HG03457 (cell line): ENCODE measurements at regions not wholly inside any gene's neighbourhood (a gene's known extent, or its start where the extent isn't known, plus 50 kb on each side); places are given as distances from the start of the nearest gene placed in this dataset.

Experiments
- ATAC-seq: cut with Tn5 transposase; IDR thresholded peaks from one replicate; pipeline ENCODE4 v1.9.1; 2021; ENCODE audit warnings: moderate number of reproducible peaks; ENCODE audit not compliant: unreplicated experiment

DNA sequence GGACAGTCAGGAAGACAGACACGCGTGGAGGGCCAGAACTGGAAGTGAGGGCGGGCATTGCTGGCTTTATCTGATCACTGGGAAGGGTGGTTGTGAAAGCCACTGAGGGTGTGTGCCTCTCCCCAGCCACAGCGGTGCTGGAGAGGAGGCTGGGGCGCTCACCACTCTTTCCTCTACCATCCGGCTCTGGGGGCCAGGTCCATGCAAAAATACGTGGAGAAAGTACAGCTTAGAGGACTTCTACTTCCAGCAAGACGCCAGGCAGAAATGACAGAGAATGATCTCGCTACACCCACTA is 148.8 kb upstream of the RPS6KA2 start:
- ATAC-seq = no peak

GRCh38 chr6:166775180-166775922 is 148.3 kb upstream of the RPS6KA2 start:
- no peak for ATAC-seq

DNA sequence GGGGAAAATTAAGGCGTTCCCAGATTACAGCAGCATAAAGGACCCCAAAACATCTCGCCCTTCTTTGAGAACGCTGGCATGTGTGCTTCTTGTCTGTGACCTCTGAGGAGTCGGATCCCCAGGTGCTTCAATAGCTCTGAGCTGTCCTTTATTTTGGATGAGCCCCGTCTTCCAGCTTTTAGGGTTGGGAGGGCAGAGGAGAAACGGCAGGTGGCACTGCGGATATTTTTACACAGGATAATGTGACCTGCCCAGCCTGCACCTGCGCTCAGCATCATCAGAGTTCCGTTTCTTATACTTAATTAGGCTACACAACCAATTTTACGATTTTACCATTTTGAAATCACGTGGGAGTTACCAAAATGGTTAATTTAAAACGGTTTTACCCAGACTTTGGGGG is 147.7 kb upstream of the RPS6KA2 start:
- no peak for ATAC-seq

DNA sequence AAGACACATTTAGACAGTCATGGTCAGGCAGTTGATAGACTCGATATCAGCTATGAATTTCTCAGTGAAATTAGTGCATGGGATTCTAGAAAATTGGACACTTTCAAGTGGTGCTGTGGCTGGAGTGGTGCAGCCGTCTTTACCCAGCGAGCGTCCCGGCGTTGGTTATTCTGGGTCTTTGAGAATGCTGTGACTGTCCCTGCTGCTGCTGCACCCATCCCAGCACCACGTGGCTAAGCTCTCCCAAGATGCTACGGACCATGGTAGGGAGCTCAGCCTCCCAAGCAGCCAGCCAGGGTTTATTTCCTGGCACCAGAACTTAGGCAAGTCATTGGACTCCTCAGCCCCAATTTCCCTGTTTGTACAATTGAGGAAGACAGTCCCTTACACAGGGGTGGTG is 147.2 kb upstream of the RPS6KA2 start:
- ATAC-seq = no peak

GRCh38 chr6:166772518-166772917 is 145.5 kb upstream of the RPS6KA2 start:
- ATAC-seq = no peak

- no peak for ATAC-seq
Observed at GRCh38 chr6:166771701-166772100, 144.7 kb upstream of the RPS6KA2 start.

GRCh38 chr6:166770216-166771116 is 143.4 kb upstream of the RPS6KA2 start:
- ATAC-seq = no peak

GRCh38 chr6:166769648-166770047 is 142.6 kb upstream of the RPS6KA2 start:
- ATAC-seq = no peak

GRCh38 chr6:166768761-166769160 is 141.7 kb upstream of the RPS6KA2 start:
- ATAC-seq = no peak

- ATAC-seq = no peak
Observed at GRCh38 chr6:166767230-166767629, 140.2 kb upstream of the RPS6KA2 start.

DNA sequence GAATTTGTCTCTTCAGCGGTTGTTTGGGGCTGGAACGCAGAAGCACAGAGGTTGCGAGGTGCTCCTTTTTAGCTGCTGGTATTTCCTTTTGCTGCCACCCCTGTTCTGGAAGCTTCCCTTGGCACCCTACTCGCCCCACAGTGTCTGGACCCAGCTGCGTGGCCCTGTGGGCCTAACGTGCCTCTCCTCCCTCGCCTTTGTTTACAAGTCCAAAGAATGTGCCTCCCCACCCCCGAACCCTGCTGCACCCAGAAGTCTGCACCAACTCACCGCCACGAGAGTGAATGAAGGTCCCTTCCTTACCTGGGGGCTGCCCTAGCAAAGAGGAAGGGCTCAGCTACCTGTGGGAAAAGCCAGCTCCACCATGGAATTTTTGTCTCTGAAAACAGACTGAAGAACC is 139.7 kb upstream of the RPS6KA2 start:
- ATAC-seq = no peak

GRCh38 chr6:166765234-166765541 is 138.1 kb upstream of the RPS6KA2 start:
- ATAC-seq = no peak

DNA sequence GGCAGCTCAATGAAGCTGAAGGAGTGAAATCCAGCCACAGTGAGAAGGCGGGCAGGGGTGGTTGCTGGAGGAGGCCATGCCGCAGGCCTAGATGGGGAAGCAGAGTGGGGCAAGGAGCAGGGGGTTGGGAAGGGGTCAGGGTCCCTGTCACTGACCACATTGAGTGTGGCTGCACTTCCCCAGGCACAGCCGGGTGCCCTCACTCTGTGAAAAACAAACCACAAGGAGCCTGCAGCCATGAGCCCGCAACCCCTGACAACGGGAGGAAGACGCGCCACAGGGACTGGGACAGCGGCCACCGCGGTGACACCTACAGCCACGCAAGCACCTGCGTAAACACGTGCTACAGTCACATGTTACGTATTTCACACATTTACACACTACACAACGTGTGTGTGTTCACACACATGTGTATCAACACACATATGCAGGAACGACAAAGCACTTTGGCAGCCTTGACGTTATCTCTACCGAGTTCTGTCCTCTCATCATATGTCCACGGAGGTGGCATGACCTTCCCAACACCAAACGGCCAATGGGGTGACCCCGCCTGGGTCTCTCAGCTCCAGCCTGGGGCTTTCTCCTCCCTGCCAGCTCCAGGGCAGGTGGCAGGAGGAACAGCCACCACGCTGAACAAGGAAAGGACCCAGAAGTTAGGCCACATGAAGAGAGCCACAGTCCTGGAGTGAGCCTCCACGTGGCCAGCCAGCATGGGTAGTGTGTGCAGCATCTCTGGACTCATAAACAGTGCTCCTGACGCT is 137.6 kb upstream of the RPS6KA2 start:
- no peak for ATAC-seq

GRCh38 chr6:166763606-166764472 is 136.8 kb upstream of the RPS6KA2 start:
- ATAC-seq = no peak

DNA sequence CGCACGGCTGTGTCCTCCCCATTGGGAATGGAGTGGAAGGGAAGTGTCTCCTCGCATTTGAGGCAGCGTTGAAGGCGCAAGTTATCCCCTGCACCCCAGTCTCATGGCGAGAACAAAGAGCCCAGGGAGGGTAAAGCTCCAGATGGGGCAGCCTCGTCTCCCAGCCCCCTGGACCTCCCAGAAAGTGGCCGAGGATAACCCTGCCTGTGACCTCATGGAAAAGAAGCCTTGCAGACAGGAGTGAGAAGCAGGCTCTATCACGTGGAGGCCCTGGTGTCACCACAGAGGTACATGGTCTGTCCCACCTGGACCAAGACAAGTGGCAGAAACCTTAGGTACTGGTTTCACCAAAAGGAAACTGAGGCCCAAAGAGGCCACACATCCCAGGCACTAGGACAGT is 134.8 kb upstream of the RPS6KA2 start:
- no peak for ATAC-seq

GRCh38 chr6:166760288-166760687 is 133.2 kb upstream of the RPS6KA2 start:
- no peak for ATAC-seq

DNA sequence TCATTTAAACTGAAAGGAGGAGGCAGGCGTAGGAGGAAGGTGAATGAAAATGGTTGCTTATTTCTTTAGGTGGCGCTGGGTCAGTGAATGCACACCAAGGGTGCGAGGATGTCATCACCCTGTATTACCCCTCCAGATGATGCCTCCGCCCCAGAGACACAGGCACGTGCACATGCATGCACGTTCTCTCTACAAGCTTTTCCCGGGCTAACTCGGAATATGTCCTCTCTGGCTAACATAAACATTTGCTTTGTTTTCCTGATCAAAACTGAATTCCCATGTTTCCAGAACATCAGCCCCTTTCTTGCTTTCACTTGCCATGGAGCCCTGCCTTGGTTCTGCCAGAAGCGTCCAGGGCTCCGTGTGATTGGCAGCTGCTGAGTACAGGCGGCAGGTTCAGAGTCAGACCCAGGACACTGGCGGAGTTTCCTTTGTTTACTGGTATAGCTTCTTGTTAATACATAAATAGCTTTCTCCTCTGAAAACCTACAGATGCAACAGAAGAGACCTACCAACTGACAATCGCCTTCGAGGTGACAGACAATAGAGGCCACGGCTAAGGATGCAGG is 131.2 kb upstream of the RPS6KA2 start:
- ATAC-seq = no peak

GRCh38 chr6:166757232-166758135 is 130.4 kb upstream of the RPS6KA2 start:
- no peak for ATAC-seq

GRCh38 chr6:166754218-166755030 is 127.4 kb upstream of the RPS6KA2 start:
- ATAC-seq = no peak
